WTC11 (cell line): ENCODE measurements at regions not wholly inside any gene's neighbourhood (a gene's known extent, or its start where the extent isn't known, plus 50 kb on each side); places are given as distances from the start of the nearest gene placed in this dataset.
A peak's percentile ranks its signal among the peaks of the same experiment; 100 is the strongest.

ENCODE experiments used
- ATAC-seq: fragments of 200-7000 bp; cut with Tn5 transposase; 2 replicates; pipeline ENCODE4 v1.10.0; 2021; ENCODE audit warnings: mild to moderate bottlenecking, moderate library complexity
- CTCF ChIA-PET: fragments of 300-600 bp; sonication (Branson Sonifier 250); formaldehyde crosslinking; loops from one replicate; lab custom pipeline; 2021; ENCODE audit warnings: antibody characterized with exemption; lab: Charles Lee
- POLR2A ChIA-PET: fragments of 350-600 bp; sonication (Branson Sonifier 250); formaldehyde crosslinking; loops from one replicate; lab custom pipeline; 2021; ENCODE audit warnings: antibody characterized with exemption; lab: Charles Lee
- DNase-seq: peaks from one replicate; pipeline ENCODE4 v3.0.0; 2021; ENCODE audit warnings: low spot score
- H3K27ac Mint-ChIP-seq: 2 replicates; pipeline ENCODE4 v1.8.0; 2021; ENCODE audit warnings: mixed read lengths
- H3K27me3 Mint-ChIP-seq: 2 replicates; pipeline ENCODE4 v1.8.0; 2021; ENCODE audit warnings: low read depth, mild to moderate bottlenecking, moderate library complexity, mixed read lengths
- H3K36me3 Mint-ChIP-seq: 2 replicates; pipeline ENCODE4 v1.8.0; 2021; ENCODE audit warnings: mixed read lengths
- H3K4me1 Mint-ChIP-seq: 2 replicates; pipeline ENCODE4 v1.8.0; 2022; ENCODE audit warnings: mixed read lengths
- H3K4me3 Mint-ChIP-seq: 2 replicates; pipeline ENCODE4 v1.8.0; 2021; ENCODE audit warnings: mild to moderate bottlenecking, moderate library complexity, mixed read lengths
- H3K9me3 Mint-ChIP-seq: 2 replicates; pipeline ENCODE4 v1.8.0; 2021; ENCODE audit warnings: mixed read lengths
- AR ChIP-seq: fragments of 250-450 bp; sonication (Bioruptor Pico); IDR thresholded peaks from 2 replicates; pipeline ENCODE4 v1.9.0; 2021; ENCODE audit warnings: mild to moderate bottlenecking
- ATF1 ChIP-seq: sonication (generic); formaldehyde crosslinking; IDR thresholded peaks from 2 replicates; pipeline ENCODE4 v1.8.1; 2023; ENCODE audit warnings: mild to moderate bottlenecking, moderate library complexity, missing genetic modification reagents
- CREM ChIP-seq: sonication (generic); formaldehyde crosslinking; IDR thresholded peaks from 2 replicates; pipeline ENCODE4 v1.8.1; 2022; ENCODE audit warnings: mild to moderate bottlenecking, missing genetic modification reagents, moderate library complexity
- E2F4 ChIP-seq: sonication (generic); formaldehyde crosslinking; IDR thresholded peaks from 2 replicates; pipeline ENCODE4 v1.8.1; 2022; ENCODE audit warnings: low read depth, mild to moderate bottlenecking, moderate library complexity, missing genetic modification reagents, borderline replicate concordance
- EMX1 ChIP-seq: fragments of 250-450 bp; sonication (Bioruptor Pico); IDR thresholded peaks from 2 replicates; pipeline ENCODE4 v1.8.0; 2021; ENCODE audit warnings: mild to moderate bottlenecking
- ETV6 ChIP-seq: sonication (generic); formaldehyde crosslinking; IDR thresholded peaks from 2 replicates; pipeline ENCODE4 v1.8.1; 2022; ENCODE audit warnings: mild to moderate bottlenecking, missing genetic modification reagents
- FOXP4 ChIP-seq: sonication (generic); formaldehyde crosslinking; IDR thresholded peaks from 2 replicates; pipeline ENCODE4 v1.8.0; 2022; ENCODE audit warnings: mild to moderate bottlenecking, missing genetic modification reagents
- GABPB1 ChIP-seq: sonication (generic); formaldehyde crosslinking; IDR thresholded peaks from 2 replicates; pipeline ENCODE4 v1.8.1; 2023; ENCODE audit warnings: mild to moderate bottlenecking, missing genetic modification reagents
- IRF1 ChIP-seq: sonication (generic); formaldehyde crosslinking; IDR thresholded peaks from 2 replicates; pipeline ENCODE4 v1.8.0; 2023; ENCODE audit warnings: missing genetic modification reagents
- KAT7 ChIP-seq: sonication (generic); formaldehyde crosslinking; IDR thresholded peaks from 2 replicates; pipeline ENCODE4 v1.8.1; 2023; ENCODE audit warnings: missing genetic modification reagents, mild to moderate bottlenecking, borderline replicate concordance
- USF2 ChIP-seq: sonication (generic); formaldehyde crosslinking; IDR thresholded peaks from 2 replicates; pipeline ENCODE4 v1.8.1; 2023; ENCODE audit warnings: mild to moderate bottlenecking, missing genetic modification reagents, moderate library complexity
- ZMAT4 ChIP-seq: fragments of 250-450 bp; sonication (Bioruptor Pico); IDR thresholded peaks from 2 replicates; pipeline ENCODE4 v1.9.0; 2021; ENCODE audit warnings: mild to moderate bottlenecking
- ZNF232 ChIP-seq: sonication (generic); formaldehyde crosslinking; IDR thresholded peaks from 2 replicates; pipeline ENCODE4 v1.8.0; 2022; ENCODE audit warnings: mild to moderate bottlenecking, missing genetic modification reagents
- ZNF281 ChIP-seq: sonication (generic); formaldehyde crosslinking; IDR thresholded peaks from 2 replicates; pipeline ENCODE4 v1.8.0; 2023; ENCODE audit warnings: mild to moderate bottlenecking, missing genetic modification reagents
- ZNF425 ChIP-seq: fragments of 250-450 bp; sonication (Bioruptor Pico); conservative IDR thresholded peaks from 2 replicates; pipeline ENCODE4 v1.9.0; 2021; ENCODE audit warnings: mild to moderate bottlenecking
- ZSCAN18 ChIP-seq: fragments of 250-450 bp; sonication (Bioruptor Pico); IDR thresholded peaks from 2 replicates; pipeline ENCODE4 v2.1.2; 2022; ENCODE audit warnings: mild to moderate bottlenecking, moderate library complexity

GRCh38 chr15:87131067-87131466 lies 1051.4 kb downstream of the AGBL1 start:
- ATAC-seq: no peak
- POLR2A ChIA-PET: no interaction called here
- H3K36me3 Mint-ChIP-seq: no peaks in the 10 kb centered on the region
- no peak for DNase-seq
- no peak overlapping the region for H3K27ac Mint-ChIP-seq
- H3K4me1 Mint-ChIP-seq: peaks cover 5% of the 10 kb centered on the region; the same call in 1 of the 2 replicates
- CTCF ChIA-PET: no interaction called here
- H3K27me3 Mint-ChIP-seq: no peaks in the 10 kb centered on the region; the same call in 1 of the 2 replicates
- H3K4me3 Mint-ChIP-seq: no peak overlapping the region
- peaks cover 16% of the 10 kb centered on the region for H3K9me3 Mint-ChIP-seq
- TF ChIP-seq ATF1: no peak
- no peak for TF ChIP-seq ETV6 (CRISPR knock-in tag)
- TF ChIP-seq CREM: no peak
- TF ChIP-seq EMX1 (CRISPR knock-in tag): no peak
- TF ChIP-seq E2F4 (CRISPR knock-in tag): no peak

- POLR2A ChIA-PET: no interaction called here
- H3K4me1 Mint-ChIP-seq: peaks cover 4% of the 10 kb centered on the region; the same call in 1 of the 2 replicates
- TF ChIP-seq IRF1 (CRISPR knock-in tag) (no peak), USF2 (no peak), ZSCAN18 (CRISPR knock-in tag) (no peak), FOXP4 (CRISPR knock-in tag) (no peak), GABPB1 (CRISPR knock-in tag) (no peak), ZMAT4 (CRISPR knock-in tag) (no peak)
- H3K4me3 Mint-ChIP-seq: no peak overlapping the region
- H3K27me3 Mint-ChIP-seq: no peaks in the 10 kb centered on the region; the same call in 1 of the 2 replicates
- H3K36me3 Mint-ChIP-seq: no peaks in the 10 kb centered on the region
- no peak overlapping the region for H3K27ac Mint-ChIP-seq
- ATAC-seq: no peak
- no peak for DNase-seq
- H3K9me3 Mint-ChIP-seq: peaks cover 20% of the 10 kb centered on the region
- CTCF ChIA-PET: no interaction called here
Observed at GRCh38 chr15:87129916-87130315, 1050.2 kb downstream of the AGBL1 start.

- no peak overlapping the region for H3K4me3 Mint-ChIP-seq
- H3K27ac Mint-ChIP-seq: no peak overlapping the region
- ATAC-seq (peak; percentile 34; the same call in 1 of the 2 replicates), DNase-seq (no peak)
- H3K27me3 Mint-ChIP-seq: no peaks in the 10 kb centered on the region
- H3K4me1 Mint-ChIP-seq: peaks cover 3% of the 10 kb centered on the region; the same call in 1 of the 2 replicates
- POLR2A ChIA-PET: no interaction called here
- CTCF ChIA-PET: no interaction called here
- 0 out of 2 replicates have a peak, but pooled peaks cover 7% of the 10 kb centered on the region for H3K9me3 Mint-ChIP-seq
- no peaks in the 10 kb centered on the region for H3K36me3 Mint-ChIP-seq
- TF ChIP-seq ZNF232 (no peak), ZNF281 (CRISPR knock-in tag) (no peak), ZNF425 (no peak), KAT7 (CRISPR knock-in tag) (no peak), AR (no peak)
Observed at GRCh38 chr15:87123676-87124382, 1044.2 kb downstream of the AGBL1 start.
